ENCODE measurements at regions not wholly inside any gene's neighbourhood (a gene's known extent, or its start where the extent isn't known, plus 50 kb on each side); places are given as distances from the start of the nearest gene placed in this dataset.
"Not testable (repeated sequence)": the region's sequence is repeated elsewhere in the genome, so short reads cannot be mapped to it uniquely, and the experiment has no call there.

GRCh38 chr9:80797101-80797829 is 892.1 kb downstream of the TLE1 start:
- DNase-seq (ENCODE audit: low spot score) (no peak), ATAC-seq (no peak)

GRCh38 chr9:80796632-80797031 is 892.7 kb downstream of the TLE1 start:
- DNase-seq (ENCODE audit: low spot score) = no peak
- ATAC-seq = no peak

- DNase-seq (ENCODE audit: low spot score) (no peak), ATAC-seq (no peak)
Measured at GRCh38 chr9:80794197-80794596, 895.1 kb downstream of the TLE1 start.

- no peak for ATAC-seq
Measured at GRCh38 chr9:80793706-80794105, 895.6 kb downstream of the TLE1 start.

GRCh38 chr9:80792726-80793125 is 896.6 kb downstream of the TLE1 start:
- ATAC-seq (no peak), DNase-seq (ENCODE audit: low spot score) (no peak)

More at GRCh38 chr9:80793706-80794105, 895.6 kb downstream of the TLE1 start:
- DNase-seq (ENCODE audit: low spot score) = no peak

- no peak for ATAC-seq
- DNase-seq (ENCODE audit: low spot score) = no peak
Measured at GRCh38 chr9:80791836-80792235, 897.5 kb downstream of the TLE1 start.

- ATAC-seq (no peak), DNase-seq (ENCODE audit: low spot score) (no peak)
Measured at GRCh38 chr9:80790764-80791163, 898.6 kb downstream of the TLE1 start.

- DNase-seq (ENCODE audit: low spot score) (no peak), ATAC-seq (no peak)
Measured at GRCh38 chr9:80789831-80790230, 899.5 kb downstream of the TLE1 start.

- no peak for ATAC-seq
- no peak for DNase-seq (ENCODE audit: low spot score)
Measured at GRCh38 chr9:80787636-80788035, 901.7 kb downstream of the TLE1 start.

GRCh38 chr9:80784647-80785046 is 904.7 kb downstream of the TLE1 start:
- ATAC-seq (no peak), DNase-seq (ENCODE audit: low spot score) (no peak)

GRCh38 chr9:80775971-80776370 is 913.4 kb downstream of the TLE1 start:
- no peak for ATAC-seq
- no peak for DNase-seq (ENCODE audit: low spot score)

- ATAC-seq (no peak), DNase-seq (ENCODE audit: low spot score) (no peak)
Measured at GRCh38 chr9:80775530-80775929, 913.8 kb downstream of the TLE1 start.

GRCh38 chr9:80771555-80772347 is 917.6 kb downstream of the TLE1 start:
- DNase-seq (ENCODE audit: low spot score) = no peak
- no peak for ATAC-seq

GRCh38 chr9:80763536-80763935 is 925.8 kb downstream of the TLE1 start:
- ATAC-seq (no peak), DNase-seq (ENCODE audit: low spot score) (no peak)

- DNase-seq (ENCODE audit: low spot score) (no peak), ATAC-seq (no peak)
Measured at GRCh38 chr9:80755586-80755985, 933.8 kb downstream of the TLE1 start.

GRCh38 chr9:80747056-80747455 is 942.3 kb downstream of the TLE1 start:
- DNase-seq (ENCODE audit: low spot score); ATAC-seq: not testable (repeated sequence)

GRCh38 chr9:80732506-80732905 is 956.8 kb downstream of the TLE1 start:
- DNase-seq (ENCODE audit: low spot score) (no peak), ATAC-seq (no peak)

- ATAC-seq (no peak), DNase-seq (ENCODE audit: low spot score) (no peak)
Measured at GRCh38 chr9:80720579-80720978, 968.8 kb downstream of the TLE1 start.

GRCh38 chr9:80707120-80707519 is 982.2 kb downstream of the TLE1 start:
- ATAC-seq (no peak), DNase-seq (ENCODE audit: low spot score) (no peak)

- no peak for DNase-seq (ENCODE audit: low spot score)
- ATAC-seq = no peak
Measured at GRCh38 chr9:80701061-80701460, 988.3 kb downstream of the TLE1 start.

- ATAC-seq (no peak), DNase-seq (ENCODE audit: low spot score) (no peak)
Measured at GRCh38 chr9:80699511-80699998, 989.8 kb downstream of the TLE1 start.

- ATAC-seq (no peak), DNase-seq (ENCODE audit: low spot score) (no peak)
Measured at GRCh38 chr9:80698725-80699410, 990.5 kb downstream of the TLE1 start.
